ENCODE measurements at regions not wholly inside any gene's neighbourhood (a gene's known extent, or its start where the extent isn't known, plus 50 kb on each side); places are given as distances from the start of the nearest gene placed in this dataset.

DNA sequence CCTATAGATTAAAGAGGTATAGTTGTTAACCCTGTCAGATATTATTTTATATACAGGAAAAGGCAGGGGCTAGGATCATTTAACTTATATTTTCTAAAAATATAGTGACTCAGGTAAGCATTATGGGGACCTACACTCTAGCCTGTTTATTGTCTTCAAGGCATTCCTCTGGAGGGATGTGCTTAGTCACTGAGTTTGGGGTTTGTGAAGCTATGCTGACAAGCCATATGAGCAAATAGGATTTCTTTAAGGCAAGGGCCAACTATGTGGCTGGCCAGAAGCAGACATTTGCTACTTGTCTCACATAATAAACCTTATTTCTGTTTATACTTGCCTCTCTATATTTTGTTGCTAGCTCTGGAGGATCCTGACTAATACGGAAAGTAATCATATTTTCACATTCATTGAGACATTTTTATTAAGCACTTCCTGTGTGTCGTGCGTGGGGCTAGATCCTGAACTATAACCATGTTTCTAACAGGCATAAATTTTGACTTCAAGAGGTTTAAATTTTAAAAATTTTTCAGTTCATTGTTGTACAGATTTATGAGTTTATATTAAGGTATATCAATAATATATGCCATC, 153.4 kb downstream of the OTOL1 start:
- TF ChIP-seq, protein P1, sequence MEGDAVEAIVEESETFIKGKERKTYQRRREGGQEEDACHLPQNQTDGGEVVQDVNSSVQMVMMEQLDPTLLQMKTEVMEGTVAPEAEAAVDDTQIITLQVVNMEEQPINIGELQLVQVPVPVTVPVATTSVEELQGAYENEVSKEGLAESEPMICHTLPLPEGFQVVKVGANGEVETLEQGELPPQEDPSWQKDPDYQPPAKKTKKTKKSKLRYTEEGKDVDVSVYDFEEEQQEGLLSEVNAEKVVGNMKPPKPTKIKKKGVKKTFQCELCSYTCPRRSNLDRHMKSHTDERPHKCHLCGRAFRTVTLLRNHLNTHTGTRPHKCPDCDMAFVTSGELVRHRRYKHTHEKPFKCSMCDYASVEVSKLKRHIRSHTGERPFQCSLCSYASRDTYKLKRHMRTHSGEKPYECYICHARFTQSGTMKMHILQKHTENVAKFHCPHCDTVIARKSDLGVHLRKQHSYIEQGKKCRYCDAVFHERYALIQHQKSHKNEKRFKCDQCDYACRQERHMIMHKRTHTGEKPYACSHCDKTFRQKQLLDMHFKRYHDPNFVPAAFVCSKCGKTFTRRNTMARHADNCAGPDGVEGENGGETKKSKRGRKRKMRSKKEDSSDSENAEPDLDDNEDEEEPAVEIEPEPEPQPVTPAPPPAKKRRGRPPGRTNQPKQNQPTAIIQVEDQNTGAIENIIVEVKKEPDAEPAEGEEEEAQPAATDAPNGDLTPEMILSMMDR (IDR thresholded peaks at IDR 0.05): no peak

DNA sequence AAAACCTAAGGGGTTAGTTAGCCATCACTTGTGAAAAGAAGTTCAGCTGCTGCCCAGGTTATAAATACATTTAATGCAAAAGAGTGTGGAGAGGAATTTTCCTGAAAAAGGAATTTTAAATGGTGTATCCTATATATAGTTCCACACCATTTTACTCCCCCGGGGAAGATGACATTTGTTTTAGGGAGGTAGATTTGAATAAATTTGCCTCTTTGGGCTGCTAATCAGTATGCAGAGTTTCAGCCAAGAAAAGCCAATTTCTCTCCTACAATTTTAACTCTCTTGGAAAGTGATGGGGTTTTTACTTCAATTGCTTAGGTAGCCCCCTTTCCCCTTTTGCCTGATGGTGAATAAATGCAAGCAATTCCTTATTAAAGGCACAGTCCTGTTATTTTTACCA, 161.2 kb downstream of the OTOL1 start:
- no peak overlapping the region for H3K27ac ChIP-seq
- H3K9me3 ChIP-seq (ENCODE audit: control insufficient read depth, low read length): no peaks in the 10 kb centered on the region
- no peak overlapping the region for H3K4me3 ChIP-seq (ENCODE audit: low read depth, low read length)
- no peak overlapping the region for H3K9ac ChIP-seq
- no peaks in the 10 kb centered on the region for H3K4me1 ChIP-seq
- H3K27me3 ChIP-seq (ENCODE audit: control insufficient read depth, insufficient read depth, low read length): no peaks in the 10 kb centered on the region
- H3K4me2 ChIP-seq (ENCODE audit: low read length): no peak overlapping the region
- no peaks in the 10 kb centered on the region for H3K36me3 ChIP-seq (ENCODE audit: control insufficient read depth, insufficient read depth, low read length)
- H2AFZ ChIP-seq: no peak overlapping the region
- no peaks in the 10 kb centered on the region for H3K79me2 ChIP-seq
- TF ChIP-seq, protein P1 (IDR thresholded peaks at IDR 0.05): no peak

More for the DNA sequence above, 153.4 kb downstream of the OTOL1 start:
- no peaks in the 10 kb centered on the region for H3K36me3 ChIP-seq (ENCODE audit: control insufficient read depth, insufficient read depth, low read length)
- H3K4me2 ChIP-seq (ENCODE audit: low read length): no peak overlapping the region
- H3K79me2 ChIP-seq: no peaks in the 10 kb centered on the region
- no peaks in the 10 kb centered on the region for H3K4me1 ChIP-seq
- no peak overlapping the region for H3K9ac ChIP-seq
- no peak overlapping the region for H3K4me3 ChIP-seq (ENCODE audit: low read depth, low read length)
- H3K9me3 ChIP-seq (ENCODE audit: control insufficient read depth, low read length): no peaks in the 10 kb centered on the region
- H3K27ac ChIP-seq: no peak overlapping the region
- H3K27me3 ChIP-seq (ENCODE audit: control insufficient read depth, insufficient read depth, low read length): no peaks in the 10 kb centered on the region
- no peak overlapping the region for H2AFZ ChIP-seq

DNA sequence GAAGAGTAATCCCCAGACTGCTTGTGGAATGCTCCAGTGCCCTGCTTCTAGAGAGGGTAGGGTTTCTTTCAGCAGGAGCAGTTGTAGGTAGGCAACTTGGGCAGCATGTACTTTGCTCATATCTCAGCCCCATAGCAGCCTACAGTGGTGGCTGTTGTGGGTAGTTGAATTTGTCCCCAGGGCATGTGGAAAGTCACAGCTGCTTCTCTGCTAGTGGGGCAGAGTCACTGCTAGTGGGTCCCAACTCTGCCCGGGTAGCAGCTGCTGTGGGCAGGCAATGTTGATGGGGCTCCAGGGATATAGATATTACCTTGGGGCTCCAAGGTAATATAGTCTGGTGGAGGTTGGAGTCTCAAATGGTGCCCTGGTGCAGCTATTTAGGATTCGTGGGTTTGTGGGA, 174.5 kb downstream of the OTOL1 start:
- no peaks in the 10 kb centered on the region for H3K4me1 ChIP-seq
- no peak overlapping the region for H3K4me3 ChIP-seq (ENCODE audit: low read depth, low read length)
- H3K9me3 ChIP-seq (ENCODE audit: control insufficient read depth, low read length): no peaks in the 10 kb centered on the region
- no peak overlapping the region for H2AFZ ChIP-seq
- no peaks in the 10 kb centered on the region for H3K36me3 ChIP-seq (ENCODE audit: control insufficient read depth, insufficient read depth, low read length)
- no peak overlapping the region for H3K4me2 ChIP-seq (ENCODE audit: low read length)
- no peaks in the 10 kb centered on the region for H3K79me2 ChIP-seq
- H3K27me3 ChIP-seq (ENCODE audit: control insufficient read depth, insufficient read depth, low read length): peaks cover 2% of the 10 kb centered on the region
- no peak overlapping the region for H3K9ac ChIP-seq
- TF ChIP-seq, protein P1 (IDR thresholded peaks at IDR 0.05): no peak
- no peak overlapping the region for H3K27ac ChIP-seq

DNA sequence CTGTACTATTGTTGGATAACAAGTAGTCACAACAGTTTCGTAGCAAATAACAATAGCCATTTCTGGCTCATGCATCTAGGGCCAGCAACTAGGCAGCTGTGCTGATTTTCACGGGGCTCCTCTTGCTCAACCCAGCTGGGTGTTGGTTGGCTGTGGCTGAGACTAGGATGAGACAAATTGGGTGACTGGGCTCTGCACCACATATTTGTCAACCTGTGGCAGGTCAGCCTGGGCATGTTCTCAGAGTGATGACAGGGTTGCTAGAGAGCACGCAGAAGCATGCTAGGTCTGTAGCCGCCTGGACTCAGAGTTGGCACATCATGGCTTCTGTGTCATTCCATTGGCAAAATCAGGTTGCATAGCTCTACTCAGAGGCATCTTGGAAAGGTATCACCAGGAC, 175.9 kb downstream of the OTOL1 start:
- no peaks in the 10 kb centered on the region for H3K4me1 ChIP-seq

More for the DNA sequence above, 175.9 kb downstream of the OTOL1 start:
- Histone ChIP-seq H3K4me2 (ENCODE audit: low read length) (no peak overlapping the region), H3K4me3 (ENCODE audit: low read depth, low read length) (no peak overlapping the region), H3K79me2 (no peaks in the 10 kb centered on the region), H3K36me3 (ENCODE audit: control insufficient read depth, insufficient read depth, low read length) (no peaks in the 10 kb centered on the region), H3K9me3 (ENCODE audit: control insufficient read depth, low read length) (no peaks in the 10 kb centered on the region), H2AFZ (no peak overlapping the region), H3K27me3 (ENCODE audit: control insufficient read depth, insufficient read depth, low read length) (peaks cover 2% of the 10 kb centered on the region), H3K27ac (no peak overlapping the region), H3K9ac (no peak overlapping the region)
- TF ChIP-seq, protein P1 (IDR thresholded peaks at IDR 0.05): no peak

Data from parathyroid adenoma (tissue), 2 donors.